B cell (primary cell): ENCODE measurements at regions not wholly inside any gene's neighbourhood (a gene's known extent, or its start where the extent isn't known, plus 50 kb on each side); places are given as distances from the start of the nearest gene placed in this dataset.

Source experiments
- ATAC-seq: fragments of 200-7000 bp; cut with Tn5 transposase; one replicate; pipeline ENCODE4 v1.10.0; 2021; ENCODE audit warnings: low read depth, mild to moderate bottlenecking, moderate number of reproducible peaks, moderate library complexity
- CTCF ChIA-PET: fragments of 350-600 bp; sonication (Branson Sonifier 250); formaldehyde crosslinking; loops from one replicate; lab custom pipeline; 2021; ENCODE audit warnings: antibody characterized with exemption, inconsistent platforms; lab: Charles Lee
- POLR2A ChIA-PET: fragments of 350-600 bp; sonication (Branson Sonifier 250); formaldehyde crosslinking; loops from one replicate; lab custom pipeline; 2021; ENCODE audit warnings: antibody characterized with exemption; lab: Charles Lee
- DNase-seq: peaks from one replicate; pipeline ENCODE4 v3.0.0; 2013
- H2AFZ ChIP-seq: 2 replicates; pipeline ENCODE4 v1.6.1; 2012; ENCODE audit warnings: mild to moderate bottlenecking, low read depth, low read length; ENCODE audit not compliant: insufficient read depth, poor library complexity, severe bottlenecking
- H3K27ac ChIP-seq, 2 donors: 1 replicate in 1 of 2; 2 replicates in 1 of 2; pipeline ENCODE4 v1.5.1; 2012 to 2013; ENCODE audit warnings: low read length in 2 of 2, mild to moderate bottlenecking in 2 of 2, moderate library complexity in 1 of 2
- H3K27me3 ChIP-seq, 4 experiments: fragments of 200-600 bp in 1 of 4; sonication (generic) in 1 of 4; replicated peaks in 1 of 4; 1 replicate in 2 of 4; 2 replicates in 2 of 4; pipeline versions ENCODE4 v1.6.1 to v1.7.0; 2013 to 2016; ENCODE audit warnings: low read length in 3 of 4, mild to moderate bottlenecking in 2 of 4, mixed read lengths in 1 of 4, moderate library complexity in 1 of 4; ENCODE audit not compliant: insufficient read depth in 4 of 4, control insufficient read depth in 3 of 4; ENCODE audit errors: control extremely low read depth in 1 of 4
- H3K36me3 ChIP-seq, 2 experiments: replicated peaks in 1 of 2; 1 replicate in 1 of 2; 2 replicates in 1 of 2; pipeline versions ENCODE4 v1.6.1 to v1.7.1; 2013; ENCODE audit warnings: low read length in 1 of 2; ENCODE audit not compliant: insufficient read depth in 2 of 2, control insufficient read depth in 1 of 2; ENCODE audit errors: control extremely low read depth in 1 of 2, extremely low read depth in 1 of 2
- H3K4me1 ChIP-seq, 2 donors: fragments of 200-600 bp in 1 of 2; sonication (generic) in 1 of 2; 1 replicate in 1 of 2; 2 replicates in 1 of 2; pipeline versions ENCODE4 v1.5.1 to v1.6.1; 2013 to 2017; ENCODE audit warnings: low read length in 2 of 2; ENCODE audit not compliant: control insufficient read depth in 2 of 2, insufficient read depth in 2 of 2
- H3K4me2 ChIP-seq: replicated peaks from 2 replicates; pipeline ENCODE3; 2012; ENCODE audit warnings: mild to moderate bottlenecking, low read depth, low read length; ENCODE audit not compliant: poor library complexity, severe bottlenecking
- H3K4me3 ChIP-seq, 5 experiments: fragments of 200-600 bp in 1 of 5; sonication (generic) in 1 of 5; 1 replicate in 3 of 5; 2 replicates in 2 of 5; pipeline versions ENCODE4 v1.5.1 to v1.7.0; 2011 to 2016; ENCODE audit warnings: low read length in 4 of 5, mild to moderate bottlenecking in 4 of 5, low read depth in 2 of 5, control low read depth in 1 of 5, moderate library complexity in 1 of 5; ENCODE audit not compliant: insufficient read depth in 1 of 5; ENCODE audit errors: control extremely low read depth in 1 of 5, extremely low read depth in 1 of 5
- H3K79me2 ChIP-seq: fragments of 200-600 bp; sonication (generic); one replicate; pipeline ENCODE4 v1.6.0; 2016; ENCODE audit warnings: low read length; ENCODE audit not compliant: control insufficient read depth, insufficient read depth
- H3K9ac ChIP-seq: fragments of 200-600 bp; sonication (generic); 2 replicates; pipeline ENCODE4 v1.6.1; 2017; ENCODE audit warnings: mild to moderate bottlenecking, low read length, moderate library complexity
- H3K9me3 ChIP-seq, 3 donors: one replicate each; pipeline versions ENCODE4 v1.6.1 to v1.7.1; 2013; ENCODE audit warnings: low read length in 2 of 3; ENCODE audit not compliant: control insufficient read depth in 2 of 3, insufficient read depth in 1 of 3; ENCODE audit errors: control extremely low read depth in 1 of 3
- H4K20me1 ChIP-seq: 2 replicates; pipeline ENCODE4 v1.6.0; 2012; ENCODE audit warnings: mild to moderate bottlenecking, low read length; ENCODE audit not compliant: insufficient read depth, control insufficient read depth, poor library complexity, severe bottlenecking
- H3K27ac Mint-ChIP-seq: one replicate; pipeline ENCODE4 v1.8.0; 2021; ENCODE audit warnings: mixed read lengths
- H3K27me3 Mint-ChIP-seq: one replicate; pipeline ENCODE4 v1.8.0; 2021; ENCODE audit warnings: mixed read lengths
- H3K4me1 Mint-ChIP-seq: one replicate; pipeline ENCODE4 v1.8.0; 2021; ENCODE audit warnings: mixed read lengths
- H3K4me3 Mint-ChIP-seq: one replicate; pipeline ENCODE4 v1.8.0; 2021; ENCODE audit warnings: mixed read lengths
- H3K9me3 Mint-ChIP-seq: one replicate; pipeline ENCODE4 v1.8.0; 2022; ENCODE audit warnings: mixed read lengths; ENCODE audit not compliant: insufficient read depth
- EZH2 ChIP-seq: IDR thresholded peaks from 2 replicates; pipeline ENCODE4 v1.6.1; 2012; ENCODE audit warnings: borderline replicate concordance, low read depth, mild to moderate bottlenecking, moderate library complexity, low read length; ENCODE audit not compliant: insufficient read depth, poor library complexity, severe bottlenecking
- WGBS: methylation state at CpG from one replicate; pipeline ENCODE4 v1.1.5; 2013; ENCODE audit warnings: missing lambda C conversion rate; ENCODE audit not compliant: insufficient coverage; 5-methylcytosine and 5-hydroxymethylcytosine counted together
- intact Hi-C: fragments of 100-400 bp; cut with micrococcal nuclease; formaldehyde crosslinking; loops from one replicate; pipeline ENCODE4 v1.10.0; 2022
- TF ChIP-seq, protein P1 (sequence below): fragments of 200-600 bp; IDR thresholded peaks from one replicate; pipeline ENCODE4 v1.8.0; 2022; ENCODE audit warnings: antibody characterized with exemption, mild to moderate bottlenecking

GRCh38 chr2:129004485-129004884 lies 685.8 kb upstream of the HS6ST1 start:
- Mint-ChIP-seq H3K4me1 (no peaks in the 10 kb centered on the region), H3K4me3 (no peak overlapping the region), H3K27me3 (peaks cover 7% of the 10 kb centered on the region), H3K27ac (no peak overlapping the region), H3K9me3 (no peaks in the 10 kb centered on the region)
- Histone ChIP-seq H3K4me3 (no peak overlapping the region), H3K79me2 (no peaks in the 10 kb centered on the region), H3K27ac (no peak overlapping the region), H2AFZ (no peak overlapping the region), H3K9ac (no peak overlapping the region), H3K4me1 (no peaks in the 10 kb centered on the region), H4K20me1 (no peaks in the 10 kb centered on the region), H3K4me2 (no peak overlapping the region), H3K27me3 (peaks cover 0 to 2% (median 0%) of the 10 kb centered on the region in 4 experiments), H3K36me3 (no peaks in the 10 kb centered on the region), H3K9me3 (peaks cover 0 to 9% (median 0%) of the 10 kb centered on the region in 3 donors)
- ChIA-PET POLR2A (no interaction called here), CTCF (no interaction called here)
- ATAC-seq (no peak), DNase-seq (no peak)
- intact Hi-C loops: no loop called here
- TF ChIP-seq EZH2: no peak
- TF ChIP-seq, protein P1, sequence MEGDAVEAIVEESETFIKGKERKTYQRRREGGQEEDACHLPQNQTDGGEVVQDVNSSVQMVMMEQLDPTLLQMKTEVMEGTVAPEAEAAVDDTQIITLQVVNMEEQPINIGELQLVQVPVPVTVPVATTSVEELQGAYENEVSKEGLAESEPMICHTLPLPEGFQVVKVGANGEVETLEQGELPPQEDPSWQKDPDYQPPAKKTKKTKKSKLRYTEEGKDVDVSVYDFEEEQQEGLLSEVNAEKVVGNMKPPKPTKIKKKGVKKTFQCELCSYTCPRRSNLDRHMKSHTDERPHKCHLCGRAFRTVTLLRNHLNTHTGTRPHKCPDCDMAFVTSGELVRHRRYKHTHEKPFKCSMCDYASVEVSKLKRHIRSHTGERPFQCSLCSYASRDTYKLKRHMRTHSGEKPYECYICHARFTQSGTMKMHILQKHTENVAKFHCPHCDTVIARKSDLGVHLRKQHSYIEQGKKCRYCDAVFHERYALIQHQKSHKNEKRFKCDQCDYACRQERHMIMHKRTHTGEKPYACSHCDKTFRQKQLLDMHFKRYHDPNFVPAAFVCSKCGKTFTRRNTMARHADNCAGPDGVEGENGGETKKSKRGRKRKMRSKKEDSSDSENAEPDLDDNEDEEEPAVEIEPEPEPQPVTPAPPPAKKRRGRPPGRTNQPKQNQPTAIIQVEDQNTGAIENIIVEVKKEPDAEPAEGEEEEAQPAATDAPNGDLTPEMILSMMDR: no peak
- WGBS: 81% methylated on average over 4 of the region's 5 CpGs

DNA sequence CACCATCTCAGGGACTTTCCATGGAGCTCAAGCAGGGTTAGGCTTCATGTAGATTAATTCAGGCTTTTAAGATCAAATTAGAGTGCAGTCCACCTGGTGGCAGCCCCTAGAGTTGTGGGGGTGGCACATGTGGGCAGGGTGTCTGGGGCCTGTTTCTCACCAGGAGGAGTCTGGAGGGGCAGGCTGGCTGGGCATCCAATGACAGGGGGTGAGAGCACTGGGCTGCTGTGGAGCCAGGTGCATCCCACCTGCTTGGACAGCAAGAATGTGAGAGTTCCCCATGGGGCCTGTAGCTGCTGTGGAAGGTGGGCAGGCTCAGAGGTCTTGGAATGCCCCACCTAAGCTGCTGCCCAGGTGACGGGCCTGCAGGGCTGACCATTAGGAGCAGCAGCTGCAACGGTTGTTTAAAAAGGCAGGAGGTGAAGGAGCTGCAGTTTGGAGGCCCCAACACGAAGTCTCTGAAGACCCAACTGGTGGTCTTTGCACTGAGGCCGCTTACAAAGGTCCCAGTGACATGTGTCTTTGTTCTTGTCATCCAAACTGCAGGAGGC lies 686.3 kb upstream of the HS6ST1 start:
- peaks cover 0 to 9% (median 0%) of the 10 kb centered on the region in 3 donors for H3K9me3 ChIP-seq
- 93% methylated on average over 4 of the region's 4 CpGs for WGBS
- Mint-ChIP-seq H3K27me3 (peaks cover 7% of the 10 kb centered on the region), H3K4me3 (no peak overlapping the region), H3K27ac (no peak overlapping the region), H3K4me1 (no peaks in the 10 kb centered on the region), H3K9me3 (no peaks in the 10 kb centered on the region)
- H3K36me3 ChIP-seq: no peaks in the 10 kb centered on the region
- no peak overlapping the region for H3K4me3 ChIP-seq
- TF ChIP-seq EZH2: no peak
- TF ChIP-seq, protein P1: no peak
- DNase-seq (no peak), ATAC-seq (no peak)
- no peak overlapping the region for H3K4me2 ChIP-seq
- no peaks in the 10 kb centered on the region for H3K79me2 ChIP-seq
- POLR2A ChIA-PET: no interaction called here
- no peak overlapping the region for H2AFZ ChIP-seq
- intact Hi-C loops: no loop called here
- no peaks in the 10 kb centered on the region for H3K4me1 ChIP-seq
- no peak overlapping the region for H3K27ac ChIP-seq
- H3K27me3 ChIP-seq: peaks cover 0 to 2% (median 0%) of the 10 kb centered on the region in 4 experiments
- H3K9ac ChIP-seq: no peak overlapping the region
- no peaks in the 10 kb centered on the region for H4K20me1 ChIP-seq
- CTCF ChIA-PET: no interaction called here
